HCT116 (cell line): ENCODE measurements at regions not wholly inside any gene's neighbourhood (a gene's known extent, or its start where the extent isn't known, plus 50 kb on each side); places are given as distances from the start of the nearest gene placed in this dataset.

Source experiments
- ATAC-seq: fragments of 200-7000 bp; cut with Tn5 transposase; 2 replicates; pipeline ENCODE4 v1.9.1; 2020; ENCODE audit warnings: mild to moderate bottlenecking, moderate library complexity
- BruUV-seq: library from RNA; stranded (reverse); fragments of 400-500 nt; replicated peaks from 2 replicates; lab custom pipeline; 2021; lab: Mats Ljungman, UMichigan
- CTCF ChIA-PET: fragments of 300-600 bp; sonication (Branson Sonifier 250); formaldehyde crosslinking; loops from one replicate; lab custom pipeline; 2021; ENCODE audit warnings: antibody characterized with exemption; lab: Charles Lee
- POLR2A ChIA-PET: fragments of 300-600, 350-600 bp; sonication (Branson Sonifier 250); formaldehyde crosslinking; loops from one replicate; lab custom pipeline; 2021; ENCODE audit warnings: antibody characterized with exemption; lab: Charles Lee
- RAD21 ChIA-PET, 2 experiments: fragments of 300-600 bp; sonication (Branson Sonifier 250); formaldehyde crosslinking; loops; one replicate each; lab custom pipeline; 2023; ENCODE audit warnings: low total read pairs in 2 of 2; ENCODE audit not compliant: uncharacterized antibody in 2 of 2, unreplicated experiment in 2 of 2, low non-redundant PET in 1 of 2; lab: Charles Lee
- DNase-seq: peaks from one replicate; pipeline ENCODE4 v3.0.0-alpha.2; 2010; ENCODE audit warnings: low read depth, low spot score
- H2AFZ ChIP-seq: fragments of 200-600 bp; shearing (Covaris generic), sonication (generic); 2 replicates; pipeline ENCODE4 v1.6.1; 2017; ENCODE audit warnings: low read depth, mixed run types, mixed read lengths, antibody characterized with exemption, low read length; ENCODE audit not compliant: poor library complexity, severe bottlenecking
- H3K27ac ChIP-seq: 2 replicates; pipeline ENCODE4 v1.5.1; 2012; ENCODE audit warnings: low read depth, low read length
- H3K27me3 ChIP-seq: fragments of 200-600 bp; sonication (generic); 2 replicates; pipeline ENCODE4 v1.6.1; 2016; ENCODE audit warnings: mixed run types, low read length, mixed read lengths; ENCODE audit not compliant: insufficient read depth
- H3K36me3 ChIP-seq, 2 experiments: fragments of 200-500 bp in 1 of 2; fragments of 200-600 bp in 1 of 2; sonication (Bioruptor generic) in 1 of 2; sonication (generic) in 1 of 2; 2 replicates each; pipeline versions ENCODE4 v1.5.1 to v1.6.1; 2014 to 2016; ENCODE audit warnings: low read length in 2 of 2, inconsistent platforms in 1 of 2, mixed read lengths in 1 of 2, mixed run types in 1 of 2; ENCODE audit not compliant: insufficient read depth in 2 of 2, control insufficient read depth in 1 of 2
- H3K4me1 ChIP-seq, 2 experiments: fragments of 200-600 bp in 1 of 2; sonication (generic) in 1 of 2; 2 replicates each; pipeline versions ENCODE4 v1.5.1 to v1.6.1; 2012 to 2017; ENCODE audit warnings: low read length in 2 of 2, inconsistent platforms in 1 of 2, mild to moderate bottlenecking in 1 of 2, mixed read lengths in 1 of 2, mixed run types in 1 of 2, moderate library complexity in 1 of 2; ENCODE audit not compliant: insufficient read depth in 2 of 2, control insufficient read depth in 1 of 2
- H3K4me2 ChIP-seq: fragments of 200-600 bp; sonication (generic); 2 replicates; pipeline ENCODE4 v1.6.1; 2017; ENCODE audit warnings: mixed run types, low read length, mixed read lengths
- H3K4me3 ChIP-seq, 2 experiments: fragments of 200-600 bp in 1 of 2; sonication (generic) in 1 of 2; replicated peaks in 1 of 2; 2 replicates each; pipeline ENCODE4 v1.5.1; 2011 to 2016; ENCODE audit warnings: low read length in 2 of 2, control low read depth in 1 of 2, low read depth in 1 of 2, mild to moderate bottlenecking in 1 of 2, mixed read lengths in 1 of 2, mixed run types in 1 of 2
- H3K79me2 ChIP-seq: fragments of 200-600 bp; sonication (generic); 2 replicates; pipeline ENCODE4 v1.6.1; 2017; ENCODE audit warnings: mild to moderate bottlenecking, mixed run types, low read length, moderate library complexity, mixed read lengths; ENCODE audit not compliant: insufficient read depth
- H3K9ac ChIP-seq: fragments of 200-600 bp; sonication (generic); 2 replicates; pipeline ENCODE4 v1.6.1; 2016; ENCODE audit warnings: low read length, mixed read lengths
- H3K9me2 ChIP-seq: fragments of 200-600 bp; sonication (generic), shearing (Covaris generic); 2 replicates; pipeline ENCODE4 v1.6.1; 2017; ENCODE audit warnings: mixed run types, mild to moderate bottlenecking, moderate library complexity; ENCODE audit not compliant: insufficient read depth
- H3K9me3 ChIP-seq, 2 experiments: fragments of 200-500 bp in 1 of 2; fragments of 200-600 bp in 1 of 2; sonication (Bioruptor generic) in 1 of 2; sonication (generic) in 1 of 2; 2 replicates each; pipeline ENCODE4 v1.6.1; 2014 to 2017; ENCODE audit warnings: low read length in 2 of 2, mixed read lengths in 2 of 2, inconsistent platforms in 1 of 2, low read depth in 1 of 2, mild to moderate bottlenecking in 1 of 2, mixed run types in 1 of 2, moderate library complexity in 1 of 2; ENCODE audit not compliant: control insufficient read depth in 1 of 2, insufficient read depth in 1 of 2
- H4K20me1 ChIP-seq: fragments of 200-600 bp; sonication (generic), shearing (Covaris generic); 2 replicates; pipeline ENCODE4 v1.6.1; 2017; ENCODE audit warnings: mixed run types, mild to moderate bottlenecking, moderate library complexity; ENCODE audit not compliant: insufficient read depth
- ELF1 ChIP-seq: IDR thresholded peaks from 2 replicates; pipeline ENCODE4 v1.6.1; 2012; ENCODE audit warnings: low read depth, borderline replicate concordance
- EZH2 ChIP-seq: fragments of 200-600 bp; sonication (generic); IDR thresholded peaks from 2 replicates; pipeline ENCODE4 v1.6.1; 2017; ENCODE audit warnings: antibody characterized with exemption, mixed run types
- EZH2phosphoT487 ChIP-seq: fragments of 200-600 bp; IDR thresholded peaks from 2 replicates; pipeline ENCODE4 v1.6.1; 2018; ENCODE audit warnings: antibody characterized with exemption, borderline replicate concordance
- JUND ChIP-seq: IDR thresholded peaks from 2 replicates; pipeline ENCODE4 v1.6.1; 2012
- RAD21 ChIP-seq: IDR thresholded peaks from 2 replicates; pipeline ENCODE4 v1.6.1; 2012; ENCODE audit warnings: low read depth, mild to moderate bottlenecking
- SIN3A ChIP-seq: IDR thresholded peaks from 2 replicates; pipeline ENCODE4 v1.6.1; 2012; ENCODE audit warnings: low read depth
- ZNF274 ChIP-seq: fragments of 200-500 bp; sonication (Bioruptor generic); IDR thresholded peaks from 2 replicates; pipeline ENCODE4 v1.6.1; 2014; ENCODE audit warnings: mild to moderate bottlenecking, low read depth, low read length, inconsistent platforms
- intact Hi-C: fragments of 100-400 bp; cut with micrococcal nuclease; formaldehyde crosslinking; loops from 2 replicates; pipeline ENCODE4 v1.10.0; 2022
- TF ChIP-seq, protein P1 (sequence below): IDR thresholded peaks from 2 replicates; pipeline ENCODE4 v1.6.1; 2011; ENCODE audit warnings: mild to moderate bottlenecking, low read length, moderate library complexity; ENCODE audit not compliant: insufficient replicate concordance; ENCODE audit errors: extremely low read depth
- TF ChIP-seq, protein P2 (sequence below): IDR thresholded peaks from 2 replicates; pipeline ENCODE4 v1.6.1; 2012; ENCODE audit warnings: low read depth
- TF ChIP-seq, protein P3 (sequence below), 3 experiments: fragments of 200-600 bp in 1 of 3; sonication (generic) in 1 of 3; IDR thresholded peaks in 2 of 3; conservative IDR thresholded peaks in 1 of 3; 2 replicates each; pipeline ENCODE4 v1.5.1; 2012 to 2017; ENCODE audit warnings: low read depth in 2 of 3, low read length in 2 of 3, antibody characterized with exemption in 1 of 3, borderline replicate concordance in 1 of 3, control low read depth in 1 of 3, mild to moderate bottlenecking in 1 of 3, mixed read lengths in 1 of 3, mixed run types in 1 of 3, moderate library complexity in 1 of 3; ENCODE audit not compliant: insufficient read depth in 1 of 3

DNA sequence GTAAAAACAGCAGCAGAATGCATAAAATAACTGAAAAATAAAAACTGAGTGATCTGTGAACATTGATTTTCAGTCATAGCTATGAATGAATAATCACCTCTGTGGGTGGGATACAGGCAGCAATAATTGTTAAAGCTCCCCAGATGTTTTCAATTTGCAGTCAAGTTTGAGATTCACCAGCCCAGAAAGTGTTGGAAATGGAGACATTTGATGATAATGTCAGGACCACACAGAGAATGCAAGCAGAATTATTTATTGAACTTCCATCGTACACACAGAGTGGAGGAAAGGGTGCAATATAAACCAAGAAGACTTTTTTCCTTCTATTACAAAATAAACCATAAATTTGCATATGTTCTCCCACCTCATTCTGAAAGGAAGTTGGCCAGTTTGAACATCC, 601.7 kb downstream of the ANKRD7 start:
- POLR2A ChIA-PET: no interaction called here
- CTCF ChIA-PET: no interaction called here
- no peak for ATAC-seq
- no TSS peak for BruUV-seq
- Histone ChIP-seq H3K27me3 (no peaks in the 10 kb centered on the region), H3K4me2 (no peak overlapping the region), H3K27ac (no peak overlapping the region), H3K4me3 (no peak overlapping the region), H3K9ac (no peak overlapping the region), H3K9me2 (no peaks in the 10 kb centered on the region), H2AFZ (no peak overlapping the region), H3K9me3 (no peaks in the 10 kb centered on the region), H3K4me1 (no peaks in the 10 kb centered on the region), H4K20me1 (no peaks in the 10 kb centered on the region), H3K36me3 (no peaks in the 10 kb centered on the region), H3K79me2 (no peaks in the 10 kb centered on the region)
- no peak for DNase-seq
- intact Hi-C loops: no loop called here
- RAD21 ChIA-PET: no interaction called here
- TF ChIP-seq, protein P1, sequence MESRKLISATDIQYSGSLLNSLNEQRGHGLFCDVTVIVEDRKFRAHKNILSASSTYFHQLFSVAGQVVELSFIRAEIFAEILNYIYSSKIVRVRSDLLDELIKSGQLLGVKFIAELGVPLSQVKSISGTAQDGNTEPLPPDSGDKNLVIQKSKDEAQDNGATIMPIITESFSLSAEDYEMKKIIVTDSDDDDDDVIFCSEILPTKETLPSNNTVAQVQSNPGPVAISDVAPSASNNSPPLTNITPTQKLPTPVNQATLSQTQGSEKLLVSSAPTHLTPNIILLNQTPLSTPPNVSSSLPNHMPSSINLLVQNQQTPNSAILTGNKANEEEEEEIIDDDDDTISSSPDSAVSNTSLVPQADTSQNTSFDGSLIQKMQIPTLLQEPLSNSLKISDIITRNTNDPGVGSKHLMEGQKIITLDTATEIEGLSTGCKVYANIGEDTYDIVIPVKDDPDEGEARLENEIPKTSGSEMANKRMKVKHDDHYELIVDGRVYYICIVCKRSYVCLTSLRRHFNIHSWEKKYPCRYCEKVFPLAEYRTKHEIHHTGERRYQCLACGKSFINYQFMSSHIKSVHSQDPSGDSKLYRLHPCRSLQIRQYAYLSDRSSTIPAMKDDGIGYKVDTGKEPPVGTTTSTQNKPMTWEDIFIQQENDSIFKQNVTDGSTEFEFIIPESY: no peak
- TF ChIP-seq SIN3A (no peak), ZNF274 (no peak), EZH2phosphoT487 (no peak), RAD21 (no peak)

DNA sequence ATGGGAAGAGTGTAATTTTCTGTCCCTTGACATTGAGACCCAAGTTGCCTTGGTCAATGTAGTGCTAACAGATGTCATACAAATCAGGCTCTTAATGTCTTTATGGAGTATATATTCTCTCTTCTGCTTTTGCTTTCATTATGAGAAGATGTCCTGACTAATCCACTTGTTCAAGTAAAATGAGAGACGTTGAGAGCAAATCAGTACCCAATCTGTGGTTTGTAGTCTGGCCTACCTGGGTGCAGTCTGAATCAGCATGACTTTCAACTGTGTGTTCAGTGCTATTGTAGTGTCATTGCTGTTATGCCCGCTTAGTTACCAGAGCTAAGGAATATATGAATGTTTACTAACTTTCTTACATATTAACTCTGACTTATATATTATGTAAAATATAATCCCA, 612.4 kb downstream of the ANKRD7 start:
- RAD21 ChIA-PET: no interaction called here

More for the DNA sequence above, 612.4 kb downstream of the ANKRD7 start:
- Histone ChIP-seq H3K27ac (no peak overlapping the region), H3K4me1 (no peaks in the 10 kb centered on the region), H3K27me3 (no peaks in the 10 kb centered on the region), H3K9me3 (no peaks in the 10 kb centered on the region; a peak in 1 of 4 replicates), H3K36me3 (no peaks in the 10 kb centered on the region), H3K4me3 (no peak overlapping the region), H3K79me2 (no peaks in the 10 kb centered on the region), H4K20me1 (no peaks in the 10 kb centered on the region), H3K9ac (no peak overlapping the region), H2AFZ (no peak overlapping the region), H3K4me2 (no peak overlapping the region), H3K9me2 (no peaks in the 10 kb centered on the region)
- intact Hi-C loops: no loop called here
- TF ChIP-seq JUND (no peak), RAD21 (no peak), ELF1 (no peak), EZH2phosphoT487 (no peak), EZH2 (no peak)
- TF ChIP-seq, protein P2, sequence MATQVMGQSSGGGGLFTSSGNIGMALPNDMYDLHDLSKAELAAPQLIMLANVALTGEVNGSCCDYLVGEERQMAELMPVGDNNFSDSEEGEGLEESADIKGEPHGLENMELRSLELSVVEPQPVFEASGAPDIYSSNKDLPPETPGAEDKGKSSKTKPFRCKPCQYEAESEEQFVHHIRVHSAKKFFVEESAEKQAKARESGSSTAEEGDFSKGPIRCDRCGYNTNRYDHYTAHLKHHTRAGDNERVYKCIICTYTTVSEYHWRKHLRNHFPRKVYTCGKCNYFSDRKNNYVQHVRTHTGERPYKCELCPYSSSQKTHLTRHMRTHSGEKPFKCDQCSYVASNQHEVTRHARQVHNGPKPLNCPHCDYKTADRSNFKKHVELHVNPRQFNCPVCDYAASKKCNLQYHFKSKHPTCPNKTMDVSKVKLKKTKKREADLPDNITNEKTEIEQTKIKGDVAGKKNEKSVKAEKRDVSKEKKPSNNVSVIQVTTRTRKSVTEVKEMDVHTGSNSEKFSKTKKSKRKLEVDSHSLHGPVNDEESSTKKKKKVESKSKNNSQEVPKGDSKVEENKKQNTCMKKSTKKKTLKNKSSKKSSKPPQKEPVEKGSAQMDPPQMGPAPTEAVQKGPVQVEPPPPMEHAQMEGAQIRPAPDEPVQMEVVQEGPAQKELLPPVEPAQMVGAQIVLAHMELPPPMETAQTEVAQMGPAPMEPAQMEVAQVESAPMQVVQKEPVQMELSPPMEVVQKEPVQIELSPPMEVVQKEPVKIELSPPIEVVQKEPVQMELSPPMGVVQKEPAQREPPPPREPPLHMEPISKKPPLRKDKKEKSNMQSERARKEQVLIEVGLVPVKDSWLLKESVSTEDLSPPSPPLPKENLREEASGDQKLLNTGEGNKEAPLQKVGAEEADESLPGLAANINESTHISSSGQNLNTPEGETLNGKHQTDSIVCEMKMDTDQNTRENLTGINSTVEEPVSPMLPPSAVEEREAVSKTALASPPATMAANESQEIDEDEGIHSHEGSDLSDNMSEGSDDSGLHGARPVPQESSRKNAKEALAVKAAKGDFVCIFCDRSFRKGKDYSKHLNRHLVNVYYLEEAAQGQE: no peak
- TF ChIP-seq, protein P3, sequence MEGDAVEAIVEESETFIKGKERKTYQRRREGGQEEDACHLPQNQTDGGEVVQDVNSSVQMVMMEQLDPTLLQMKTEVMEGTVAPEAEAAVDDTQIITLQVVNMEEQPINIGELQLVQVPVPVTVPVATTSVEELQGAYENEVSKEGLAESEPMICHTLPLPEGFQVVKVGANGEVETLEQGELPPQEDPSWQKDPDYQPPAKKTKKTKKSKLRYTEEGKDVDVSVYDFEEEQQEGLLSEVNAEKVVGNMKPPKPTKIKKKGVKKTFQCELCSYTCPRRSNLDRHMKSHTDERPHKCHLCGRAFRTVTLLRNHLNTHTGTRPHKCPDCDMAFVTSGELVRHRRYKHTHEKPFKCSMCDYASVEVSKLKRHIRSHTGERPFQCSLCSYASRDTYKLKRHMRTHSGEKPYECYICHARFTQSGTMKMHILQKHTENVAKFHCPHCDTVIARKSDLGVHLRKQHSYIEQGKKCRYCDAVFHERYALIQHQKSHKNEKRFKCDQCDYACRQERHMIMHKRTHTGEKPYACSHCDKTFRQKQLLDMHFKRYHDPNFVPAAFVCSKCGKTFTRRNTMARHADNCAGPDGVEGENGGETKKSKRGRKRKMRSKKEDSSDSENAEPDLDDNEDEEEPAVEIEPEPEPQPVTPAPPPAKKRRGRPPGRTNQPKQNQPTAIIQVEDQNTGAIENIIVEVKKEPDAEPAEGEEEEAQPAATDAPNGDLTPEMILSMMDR (IDR thresholded peaks at IDR 0.05 in 2 of 3, conservative IDR thresholded peaks at IDR 0.05 in 1 of 3; ENCODE audit: borderline replicate concordance in 1 of 3, insufficient read depth in 1 of 3, low read depth in 2 of 3, low read length in 2 of 3): no peak
- ATAC-seq (no peak), DNase-seq (no peak)
- no TSS peak for BruUV-seq
- POLR2A ChIA-PET: no interaction called here
- CTCF ChIA-PET: no interaction called here
